BLaER1 (cell line): ENCODE measurements at regions not wholly inside any gene's neighbourhood (a gene's known extent, or its start where the extent isn't known, plus 50 kb on each side); places are given as distances from the start of the nearest gene placed in this dataset.

Source experiments
- H3K27ac ChIP-seq: shearing (Covaris generic); formaldehyde crosslinking; 2 replicates; pipeline ENCODE4 v1.8.1; 2022
- H3K27me3 ChIP-seq: shearing (Covaris generic); formaldehyde crosslinking; 2 replicates; pipeline ENCODE4 v1.8.1; 2022
- H3K36me3 ChIP-seq: shearing (Covaris generic); formaldehyde crosslinking; 2 replicates; pipeline ENCODE4 v1.8.1; 2022
- H3K4me1 ChIP-seq: shearing (Covaris generic); formaldehyde crosslinking; 2 replicates; pipeline ENCODE4 v1.8.1; 2022
- H3K4me2 ChIP-seq: shearing (Covaris generic); formaldehyde crosslinking; 2 replicates; pipeline ENCODE4 v1.8.1; 2022
- H3K4me3 ChIP-seq: shearing (Covaris generic); formaldehyde crosslinking; 2 replicates; pipeline ENCODE4 v1.8.1; 2022
- H3K9ac ChIP-seq: shearing (Covaris generic); formaldehyde crosslinking; 2 replicates; pipeline ENCODE4 v1.8.1; 2022
- H3K9me3 ChIP-seq: shearing (Covaris generic); formaldehyde crosslinking; 2 replicates; pipeline ENCODE4 v1.8.1; 2022
- H4K20me1 ChIP-seq: shearing (Covaris generic); formaldehyde crosslinking; 2 replicates; pipeline ENCODE4 v1.8.1; 2022
- Cebpa-rat ChIP-seq: shearing (Covaris generic); IDR thresholded peaks from 2 replicates; pipeline ENCODE4 v1.8.1; 2022

DNA sequence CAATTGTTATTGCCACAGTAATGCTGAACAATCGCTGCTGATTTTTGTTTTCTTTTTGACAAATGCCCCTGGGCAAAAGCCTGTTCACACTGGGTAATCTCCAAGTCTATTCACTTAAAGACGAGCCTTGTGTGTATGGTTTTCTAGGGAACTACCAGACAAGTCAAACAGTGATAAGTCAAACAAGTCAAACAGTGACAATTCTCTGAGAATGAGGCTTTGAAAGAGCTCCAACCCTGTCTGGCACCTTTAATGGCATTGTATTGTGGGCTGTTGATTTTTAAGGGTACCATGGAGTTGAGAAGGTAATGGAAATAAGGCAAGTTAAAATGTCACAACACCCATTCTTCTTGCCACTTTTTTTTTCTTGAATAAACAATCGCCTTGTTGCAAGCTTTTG lies 59.4 kb upstream of the TMC3 start:
- no peaks in the 10 kb centered on the region for H3K27me3 ChIP-seq
- no peak overlapping the region for H3K27ac ChIP-seq
- no peak for TF ChIP-seq Cebpa-rat
- no peak overlapping the region for H3K4me3 ChIP-seq
- no peaks in the 10 kb centered on the region for H4K20me1 ChIP-seq
- no peaks in the 10 kb centered on the region for H3K4me1 ChIP-seq
- H3K36me3 ChIP-seq: no peaks in the 10 kb centered on the region
- H3K4me2 ChIP-seq: no peak overlapping the region
- H3K9ac ChIP-seq: no peak overlapping the region
- no peaks in the 10 kb centered on the region for H3K9me3 ChIP-seq

GRCh38 chr15:81432179-81432578 lies 58.2 kb upstream of the TMC3 start:
- Histone ChIP-seq H3K4me3 (no peak overlapping the region), H3K9me3 (no peaks in the 10 kb centered on the region), H3K4me1 (no peaks in the 10 kb centered on the region), H3K27me3 (no peaks in the 10 kb centered on the region), H3K4me2 (no peak overlapping the region), H3K27ac (no peak overlapping the region), H3K36me3 (no peaks in the 10 kb centered on the region), H4K20me1 (no peaks in the 10 kb centered on the region), H3K9ac (no peak overlapping the region)
- no peak for TF ChIP-seq Cebpa-rat

GRCh38 chr15:81427176-81427575 lies 53.2 kb upstream of the TMC3 start:
- Histone ChIP-seq H3K4me1 (no peaks in the 10 kb centered on the region), H3K27me3 (no peaks in the 10 kb centered on the region), H3K4me3 (no peak overlapping the region), H3K9me3 (no peaks in the 10 kb centered on the region), H3K9ac (no peak overlapping the region), H4K20me1 (no peaks in the 10 kb centered on the region), H3K27ac (no peak overlapping the region), H3K36me3 (no peaks in the 10 kb centered on the region), H3K4me2 (no peak overlapping the region)
- no peak for TF ChIP-seq Cebpa-rat

- H3K9me3 ChIP-seq: no peaks in the 10 kb centered on the region
- no peaks in the 10 kb centered on the region for H3K4me1 ChIP-seq
- no peak for TF ChIP-seq Cebpa-rat
Observed at GRCh38 chr15:81425905-81426304, 51.9 kb upstream of the TMC3 start.

More at GRCh38 chr15:81425905-81426304, 51.9 kb upstream of the TMC3 start:
- no peak overlapping the region for H3K9ac ChIP-seq
- no peak overlapping the region for H3K4me3 ChIP-seq
- no peaks in the 10 kb centered on the region for H4K20me1 ChIP-seq
- H3K36me3 ChIP-seq: no peaks in the 10 kb centered on the region
- H3K27me3 ChIP-seq: no peaks in the 10 kb centered on the region
- H3K27ac ChIP-seq: no peak overlapping the region
- H3K4me2 ChIP-seq: no peak overlapping the region
